ENCODE measurements at regions not wholly inside any gene's neighbourhood (a gene's known extent, or its start where the extent isn't known, plus 50 kb on each side); places are given as distances from the start of the nearest gene placed in this dataset.

DNA sequence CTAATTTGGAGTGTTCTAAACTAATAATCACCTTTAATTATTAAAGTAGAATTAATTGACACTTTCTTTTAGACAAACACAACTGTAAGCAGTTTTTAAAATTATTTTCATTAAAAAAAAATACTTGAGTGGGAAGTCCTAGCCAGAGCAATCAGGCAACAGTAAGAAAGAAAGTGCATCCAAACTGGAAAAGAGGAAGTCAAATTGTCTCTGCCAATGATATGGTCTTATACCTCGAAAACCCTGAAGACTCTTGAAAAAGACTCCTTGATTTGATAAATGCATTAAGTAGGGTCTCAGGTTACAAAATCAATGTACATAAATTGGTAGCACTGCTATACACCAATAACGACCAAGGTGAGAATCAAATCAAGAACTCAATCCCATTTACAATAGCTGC is 83.0 kb upstream of the GADD45A start:
- ChIA-PET CTCF (ENCODE audit: partially characterized antibody) (interaction anchor here (1.0 kb wide), 1 partner anchor 18 kb away, joined by 3 read pairs; no protein-coding TSS in a partner anchor), POLR2A (ENCODE audit: partially characterized antibody) (no interaction called here)
- 93% methylated on average over 2 of the region's 2 CpGs; no CpG with 5 or more reads in 1 of the 2 experiments for whole genome bisulfite sequencing, 2 experiments (ENCODE audit: extremely low coverage in 1 of 2, insufficient coverage in 1 of 2, insufficient read length in 1 of 2, insufficient replicate concordance in 2 of 2, low coverage in 1 of 2, low lambda C conversion rate in 2 of 2, missing lambda C conversion rate in 1 of 2)
- TF ChIP-seq, protein P1, sequence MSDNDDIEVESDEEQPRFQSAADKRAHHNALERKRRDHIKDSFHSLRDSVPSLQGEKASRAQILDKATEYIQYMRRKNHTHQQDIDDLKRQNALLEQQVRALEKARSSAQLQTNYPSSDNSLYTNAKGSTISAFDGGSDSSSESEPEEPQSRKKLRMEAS (IDR thresholded peaks at IDR 0.05) = no peak

More for the DNA sequence above, 83.0 kb upstream of the GADD45A start:
- no peak overlapping the region for H2AFZ ChIP-seq (ENCODE audit: low read length)
- no peak overlapping the region for H3K27ac ChIP-seq (ENCODE audit: low read depth, low read length)
- H3K4me3 ChIP-seq (ENCODE audit: extremely low read depth in 1 of 4, insufficient read depth in 2 of 4, low read depth in 3 of 4, low read length in 4 of 4) = no peak overlapping the region
- H2BK12ac ChIP-seq (ENCODE audit: low read depth, low read length) = no peak overlapping the region
- DNase-seq (ENCODE audit: low read depth in 1 of 2, low spot score in 2 of 2) (no peak), FAIRE-seq (no peak)
- no peak overlapping the region for H3K4ac ChIP-seq (replicated peaks; ENCODE audit: insufficient read length, low read depth, low read length)
- no peak overlapping the region for H2BK20ac ChIP-seq (ENCODE audit: low read length)
- H2BK5ac ChIP-seq (ENCODE audit: low read depth, low read length) = no peak overlapping the region
- H2AK5ac ChIP-seq (ENCODE audit: low read depth, low read length) = no peak overlapping the region
- H2BK15ac ChIP-seq (ENCODE audit: low read length) = no peak overlapping the region
- H3K36me3 ChIP-seq (ENCODE audit: control insufficient read depth in 2 of 4, insufficient read depth in 4 of 4, low read length in 3 of 4) = no peaks in the 10 kb centered on the region
- no peak overlapping the region for H3K56ac ChIP-seq (replicated peaks; ENCODE audit: insufficient read length, low read depth, low read length)
- 0 out of 4 replicates have a peak overlapping the region, but pooled peaks of 1 of the 2 experiments have one; percentile 22 for H3K4me2 ChIP-seq (ENCODE audit: insufficient read depth in 1 of 2, low read depth in 2 of 2, low read length in 2 of 2)
- no peak overlapping the region for H4K5ac ChIP-seq (ENCODE audit: insufficient read length, low read depth, low read length)
- H3K23ac ChIP-seq (ENCODE audit: insufficient read length) = no peak overlapping the region
- no peaks in the 10 kb centered on the region for H3K9me3 ChIP-seq (ENCODE audit: insufficient read depth in 2 of 2, low read depth in 1 of 2, low read length in 1 of 2)
- no peaks in the 10 kb centered on the region for H3K23me2 ChIP-seq (ENCODE audit: low read depth, low read length)
- H3K79me2 ChIP-seq (ENCODE audit: control insufficient read depth in 1 of 2, insufficient read depth in 2 of 2, low read length in 2 of 2) = no peaks in the 10 kb centered on the region
- H3K79me1 ChIP-seq (ENCODE audit: low read depth, low read length) = no peaks in the 10 kb centered on the region
- no peaks in the 10 kb centered on the region for H4K20me1 ChIP-seq (replicated peaks in 1 of 2; ENCODE audit: control insufficient read depth in 1 of 2, insufficient read depth in 2 of 2, low read length in 2 of 2)
- no peak overlapping the region for H2BK120ac ChIP-seq (replicated peaks; ENCODE audit: low read depth, low read length)
- no peaks in the 10 kb centered on the region for H3K27me3 ChIP-seq (replicated peaks in 1 of 4; ENCODE audit: control insufficient read depth in 3 of 4, extremely low read depth in 1 of 4, insufficient read depth in 3 of 4, low read length in 3 of 4)
- no peak overlapping the region for H3K9ac ChIP-seq (replicated peaks in 1 of 4; ENCODE audit: extremely low read depth in 1 of 4, low read depth in 3 of 4, low read length in 3 of 4)
- no peak overlapping the region for H4K8ac ChIP-seq (ENCODE audit: extremely low read depth, insufficient read depth, low read length)
- H3K18ac ChIP-seq (ENCODE audit: extremely low read depth, low read length) = no peak overlapping the region
- no peak overlapping the region for H4K91ac ChIP-seq (replicated peaks; ENCODE audit: insufficient read length, low read length)
- no peak overlapping the region for H3K14ac ChIP-seq (ENCODE audit: insufficient read length)
- H3K4me1 ChIP-seq (replicated peaks in 1 of 4; ENCODE audit: control insufficient read depth in 3 of 4, insufficient read depth in 4 of 4, low read length in 3 of 4) = peaks cover 0 to 6% (median 6%) of the 10 kb centered on the region in 4 experiments; a peak in 4 of 7 replicates

Measured in H1 (cell line).